SK-N-SH (cell line): ENCODE measurements at regions not wholly inside any gene's neighbourhood (a gene's known extent, or its start where the extent isn't known, plus 50 kb on each side); places are given as distances from the start of the nearest gene placed in this dataset.

Experiments
- CTCF ChIA-PET: fragments of 300-600, 350-600 bp; formaldehyde crosslinking; extraction: SDS; loops from one replicate; lab custom pipeline; 2021; lab: Yijun Ruan, JAX
- POLR2A ChIA-PET: fragments of 350-600 bp; sonication (Branson Sonifier 250); formaldehyde crosslinking; extraction: SDS; loops from one replicate; lab custom pipeline; 2020; ENCODE audit warnings: antibody characterized with exemption, inconsistent platforms; lab: Yijun Ruan, JAX
- DNase-seq: peaks from one replicate; pipeline ENCODE4 v3.0.0; 2012
- H2AFZ ChIP-seq: fragments of 200-600 bp; sonication (generic); 2 replicates; pipeline ENCODE4 v1.8.1; 2016; ENCODE audit warnings: antibody characterized with exemption, mild to moderate bottlenecking, low read depth
- H3F3A ChIP-seq: fragments of 200-600 bp; sonication (generic); replicated peaks from 2 replicates; pipeline ENCODE3; 2016; ENCODE audit warnings: antibody characterized with exemption, mild to moderate bottlenecking; ENCODE audit not compliant: insufficient read depth
- H3K27ac ChIP-seq, 2 experiments: fragments of 200-500 bp in 1 of 2; fragments of 200-600 bp in 1 of 2; sonication (Bioruptor generic) in 1 of 2; sonication (generic), shearing (Covaris generic) in 1 of 2; 2 replicates each; pipeline versions ENCODE4 v1.5.1 to v1.6.1; 2014 to 2016; ENCODE audit warnings: low read depth in 2 of 2, inconsistent platforms in 1 of 2, low read length in 1 of 2, mild to moderate bottlenecking in 1 of 2, mixed read lengths in 1 of 2
- H3K27me3 ChIP-seq: fragments of 200-600 bp; sonication (generic), shearing (Covaris generic); 2 replicates; pipeline ENCODE4 v1.6.1; 2016; ENCODE audit warnings: mixed run types; ENCODE audit not compliant: insufficient read depth
- H3K36me3 ChIP-seq, 2 experiments: fragments of 200-500 bp in 1 of 2; fragments of 200-600 bp in 1 of 2; sonication (Bioruptor generic) in 1 of 2; sonication (generic) in 1 of 2; replicated peaks in 1 of 2; 2 replicates each; pipeline versions ENCODE3 to v1.5.1; 2014 to 2016; ENCODE audit warnings: low read length in 1 of 2, mild to moderate bottlenecking in 1 of 2; ENCODE audit not compliant: insufficient read depth in 2 of 2, control insufficient read depth in 1 of 2
- H3K4me1 ChIP-seq, 2 experiments: fragments of 200-500 bp in 1 of 2; fragments of 200-600 bp in 1 of 2; sonication (Bioruptor generic) in 1 of 2; sonication (generic), shearing (Covaris generic) in 1 of 2; 2 replicates each; pipeline versions ENCODE4 v1.5.1 to v1.6.1; 2014 to 2016; ENCODE audit warnings: low read depth in 1 of 2, low read length in 1 of 2, mixed run types in 1 of 2; ENCODE audit not compliant: insufficient read depth in 2 of 2, control insufficient read depth in 1 of 2
- H3K4me2 ChIP-seq: fragments of 200-600 bp; sonication (generic), shearing (Covaris generic); 2 replicates; pipeline ENCODE4 v1.6.1; 2017; ENCODE audit warnings: mixed run types
- H3K4me3 ChIP-seq, 2 experiments: fragments of 200-500 bp in 1 of 2; fragments of 200-600 bp in 1 of 2; sonication (Bioruptor generic) in 1 of 2; sonication (generic), shearing (Covaris generic) in 1 of 2; 2 replicates each; pipeline versions ENCODE4 v1.5.1 to v1.8.1; 2014 to 2016; ENCODE audit warnings: low read depth in 2 of 2, inconsistent platforms in 1 of 2, low read length in 1 of 2, mild to moderate bottlenecking in 1 of 2, mixed read lengths in 1 of 2, moderate library complexity in 1 of 2
- H3K79me2 ChIP-seq: fragments of 200-600 bp; sonication (generic); 2 replicates; pipeline ENCODE4 v1.8.1; 2017; ENCODE audit warnings: mild to moderate bottlenecking; ENCODE audit not compliant: insufficient read depth
- H3K9ac ChIP-seq: fragments of 200-600 bp; sonication (generic); 2 replicates; pipeline ENCODE4 v1.6.1; 2017; ENCODE audit warnings: mixed run types
- H3K9me2 ChIP-seq: fragments of 200-600 bp; sonication (generic); 2 replicates; pipeline ENCODE4 v1.6.1; 2017; ENCODE audit warnings: mixed run types
- H3K9me3 ChIP-seq: fragments of 200-600 bp; sonication (generic); 2 replicates; pipeline ENCODE4 v1.6.1; 2017; ENCODE audit warnings: mixed run types, mild to moderate bottlenecking, moderate library complexity
- H4K20me1 ChIP-seq: fragments of 200-600 bp; sonication (generic); 2 replicates; pipeline ENCODE4 v1.6.1; 2017; ENCODE audit warnings: mild to moderate bottlenecking, mixed run types; ENCODE audit not compliant: insufficient read depth
- CHD2 ChIP-seq: fragments of 150-350 bp; IDR thresholded peaks from 2 replicates; pipeline ENCODE4 v1.6.1; 2018; ENCODE audit warnings: low read length; ENCODE audit not compliant: partially characterized antibody
- EP300 ChIP-seq, 2 experiments: IDR thresholded peaks; 2 replicates each; pipeline versions ENCODE4 v1.4.0 to v1.6.1; 2012; ENCODE audit warnings: borderline replicate concordance in 1 of 2, low read depth in 1 of 2, low read length in 1 of 2
- FOXJ3 ChIP-seq: sonication (generic); formaldehyde crosslinking; IDR thresholded peaks from 2 replicates; pipeline ENCODE4 v1.5.1; 2020; ENCODE audit warnings: mild to moderate bottlenecking, missing genetic modification reagents
- IRF3 ChIP-seq: fragments of 150-350 bp; IDR thresholded peaks from 2 replicates; pipeline ENCODE4 v1.6.1; 2016; ENCODE audit warnings: mild to moderate bottlenecking, low read depth, low read length
- MAX ChIP-seq: IDR thresholded peaks from 2 replicates; pipeline ENCODE4 v1.4.0; 2012; ENCODE audit warnings: low read depth
- MEF2A ChIP-seq: IDR thresholded peaks from 2 replicates; pipeline ENCODE4 v1.4.0; 2012; ENCODE audit warnings: low read depth, borderline replicate concordance
- NFIC ChIP-seq: IDR thresholded peaks from 2 replicates; pipeline ENCODE4 v1.4.0; 2012; ENCODE audit warnings: borderline replicate concordance
- PBX3 ChIP-seq: IDR thresholded peaks from 2 replicates; pipeline ENCODE4; 2012
- RXRA ChIP-seq: IDR thresholded peaks from 2 replicates; pipeline ENCODE4 v1.4.0; 2012; ENCODE audit warnings: low read depth, mild to moderate bottlenecking, borderline replicate concordance
- TEAD4 ChIP-seq: IDR thresholded peaks from 2 replicates; pipeline ENCODE4 v1.4.0; 2012; ENCODE audit warnings: mild to moderate bottlenecking, borderline replicate concordance; ENCODE audit not compliant: insufficient read depth
- USF1 ChIP-seq: IDR thresholded peaks from 2 replicates; pipeline ENCODE4 v1.4.0; 2012; ENCODE audit warnings: low read depth, borderline replicate concordance
- USF2 ChIP-seq: fragments of 150-350 bp; IDR thresholded peaks from 2 replicates; pipeline ENCODE4 v1.6.1; 2017; ENCODE audit warnings: antibody characterized with exemption, low read length, low read depth, borderline replicate concordance
- YY1 ChIP-seq: IDR thresholded peaks from 2 replicates; pipeline ENCODE4 v1.4.0; 2012; ENCODE audit warnings: low read depth, mild to moderate bottlenecking
- WGBS: methylation state at CpG from one replicate; pipeline ENCODE4 v1.1.6; 2017; ENCODE audit warnings: low lambda C conversion rate; 5-methylcytosine and 5-hydroxymethylcytosine counted together

GRCh38 chr6:168161371-168161750, 82.3 kb upstream of the FRMD1 start:
- Histone ChIP-seq H3K27ac (no peak overlapping the region), H3K4me3 (no peak overlapping the region), H2AFZ (no peak overlapping the region), H3K4me2 (no peak overlapping the region), H3F3A (no peaks in the 10 kb centered on the region), H3K27me3 (no peaks in the 10 kb centered on the region), H3K36me3 (no peaks in the 10 kb centered on the region), H4K20me1 (no peaks in the 10 kb centered on the region), H3K9ac (no peak overlapping the region), H3K9me2 (no peaks in the 10 kb centered on the region), H3K4me1 (peaks cover 5 to 32% of the 10 kb centered on the region in 2 experiments; a peak in 2 of 4 replicates), H3K79me2 (no peaks in the 10 kb centered on the region), H3K9me3 (no peaks in the 10 kb centered on the region)
- ChIA-PET POLR2A (no interaction called here), CTCF (no interaction called here)
- DNase-seq, result no peak
- TF ChIP-seq USF1 (no peak), EP300 (IDR thresholded peaks at IDR 0.05; ENCODE audit: borderline replicate concordance in 1 of 2, low read depth in 1 of 2, low read length in 1 of 2) (no peak), PBX3 (no peak), YY1 (no peak), RXRA (no peak), MEF2A (no peak), CHD2 (no peak), MAX (no peak), NFIC (no peak), USF2 (no peak)
- 78% methylated on average over 14 of the region's 16 CpGs for WGBS

GRCh38 chr6:168160506-168161370, 81.7 kb upstream of the FRMD1 start:
- H3K27ac ChIP-seq, result no peak overlapping the region
- no peaks in the 10 kb centered on the region for H3K79me2 ChIP-seq
- 68% methylated on average over 14 of the region's 25 CpGs for WGBS
- CTCF ChIA-PET, result no interaction called here
- no peak overlapping the region for H3K4me3 ChIP-seq
- H3K4me2 ChIP-seq, result no peak overlapping the region
- DNase-seq, result no peak
- TF ChIP-seq FOXJ3 (CRISPR knock-in tag), result no peak
- TF ChIP-seq PBX3, result no peak
- TF ChIP-seq IRF3, result no peak
- TF ChIP-seq TEAD4, result no peak
- H3K27me3 ChIP-seq, result no peaks in the 10 kb centered on the region
- no peaks in the 10 kb centered on the region for H3K36me3 ChIP-seq
- POLR2A ChIA-PET, result no interaction called here
- no peak overlapping the region for H3K9ac ChIP-seq
- H2AFZ ChIP-seq, result no peak overlapping the region
- H3K4me1 ChIP-seq, result peaks cover 5 to 32% of the 10 kb centered on the region in 2 experiments; a peak in 2 of 4 replicates
- H3K9me2 ChIP-seq, result no peaks in the 10 kb centered on the region
- H4K20me1 ChIP-seq, result no peaks in the 10 kb centered on the region
- no peaks in the 10 kb centered on the region for H3F3A ChIP-seq
- H3K9me3 ChIP-seq, result no peaks in the 10 kb centered on the region
